Ovary (tissue), 3 donors: ENCODE measurements at regions not wholly inside any gene's neighbourhood (a gene's known extent, or its start where the extent isn't known, plus 50 kb on each side); places are given as distances from the start of the nearest gene placed in this dataset.

ENCODE experiments used
- CTCF ChIP-seq, 3 donors: fragments of 450-650 bp in 2 of 3; fragments of 200-600 bp in 1 of 3; IDR thresholded peaks; one replicate each; pipeline versions ENCODE4 v1.5.1 to v1.8.0; 2016 to 2022; ENCODE audit warnings: antibody characterized with exemption in 3 of 3, mild to moderate bottlenecking in 1 of 3
- EP300 ChIP-seq: sonication (generic); formaldehyde crosslinking; IDR thresholded peaks from one replicate; pipeline ENCODE4 v1.6.1; 2017; ENCODE audit warnings: antibody characterized with exemption
- donor health status: DM: no; HTN: no; CAD: no.

DNA sequence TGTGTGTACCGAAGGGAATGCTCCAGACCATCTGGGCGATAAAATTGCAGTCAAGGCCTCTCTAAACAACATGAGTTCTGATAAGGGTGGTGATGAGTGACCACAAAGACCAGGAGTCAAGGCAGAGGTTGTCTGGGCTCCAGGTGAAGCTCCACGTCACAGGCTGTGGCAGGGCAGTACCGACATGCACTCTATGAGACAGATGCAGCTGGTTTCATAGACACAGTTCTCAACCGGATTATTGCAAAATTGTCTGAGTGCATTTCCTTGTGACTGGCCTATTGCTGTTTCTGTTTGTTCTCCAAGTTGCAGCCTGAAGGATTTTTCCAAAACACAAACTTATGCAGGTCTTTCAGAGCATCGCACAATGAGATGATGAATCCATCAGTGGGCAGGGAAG, 157.5 kb upstream of the HES1 start:
- no peak for TF ChIP-seq CTCF (IDR thresholded peaks at IDR 0.05)
- no peak for TF ChIP-seq EP300
